ENCODE measurements at regions not wholly inside any gene's neighbourhood (a gene's known extent, or its start where the extent isn't known, plus 50 kb on each side); places are given as distances from the start of the nearest gene placed in this dataset.

DNA sequence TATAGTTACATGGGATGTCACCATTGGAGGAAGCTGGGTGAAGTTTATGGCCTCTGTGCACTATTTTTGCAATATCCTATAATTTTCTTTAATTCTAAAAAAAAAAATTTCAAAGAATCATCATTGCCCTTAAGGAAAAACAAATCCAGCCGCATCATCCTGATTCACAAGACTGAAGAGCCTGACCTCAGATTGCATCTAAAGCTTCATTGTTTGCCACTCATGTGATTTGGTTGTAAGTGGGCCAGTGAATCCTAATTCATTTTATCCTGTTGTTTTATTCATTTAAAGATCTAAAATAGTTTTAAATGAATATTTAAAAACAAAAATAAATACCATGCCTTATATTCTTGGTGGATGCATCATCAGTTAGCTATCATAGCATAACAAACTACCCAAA, 504.5 kb downstream of the TBC1D4 start:
- TF ChIP-seq, protein P1, sequence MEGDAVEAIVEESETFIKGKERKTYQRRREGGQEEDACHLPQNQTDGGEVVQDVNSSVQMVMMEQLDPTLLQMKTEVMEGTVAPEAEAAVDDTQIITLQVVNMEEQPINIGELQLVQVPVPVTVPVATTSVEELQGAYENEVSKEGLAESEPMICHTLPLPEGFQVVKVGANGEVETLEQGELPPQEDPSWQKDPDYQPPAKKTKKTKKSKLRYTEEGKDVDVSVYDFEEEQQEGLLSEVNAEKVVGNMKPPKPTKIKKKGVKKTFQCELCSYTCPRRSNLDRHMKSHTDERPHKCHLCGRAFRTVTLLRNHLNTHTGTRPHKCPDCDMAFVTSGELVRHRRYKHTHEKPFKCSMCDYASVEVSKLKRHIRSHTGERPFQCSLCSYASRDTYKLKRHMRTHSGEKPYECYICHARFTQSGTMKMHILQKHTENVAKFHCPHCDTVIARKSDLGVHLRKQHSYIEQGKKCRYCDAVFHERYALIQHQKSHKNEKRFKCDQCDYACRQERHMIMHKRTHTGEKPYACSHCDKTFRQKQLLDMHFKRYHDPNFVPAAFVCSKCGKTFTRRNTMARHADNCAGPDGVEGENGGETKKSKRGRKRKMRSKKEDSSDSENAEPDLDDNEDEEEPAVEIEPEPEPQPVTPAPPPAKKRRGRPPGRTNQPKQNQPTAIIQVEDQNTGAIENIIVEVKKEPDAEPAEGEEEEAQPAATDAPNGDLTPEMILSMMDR (IDR thresholded peaks at IDR 0.05): no peak
- no peak for TF ChIP-seq POLR2A (IDR thresholded peaks at IDR 0.05)
